KMS-11 (cell line): ENCODE measurements at regions not wholly inside any gene's neighbourhood (a gene's known extent, or its start where the extent isn't known, plus 50 kb on each side); places are given as distances from the start of the nearest gene placed in this dataset.
A peak's percentile ranks its signal among the peaks of the same experiment; 100 is the strongest.

ENCODE experiments used
- H2AFZ ChIP-seq: fragments of 200-600 bp; sonication (generic); 2 replicates; pipeline ENCODE4 v1.6.1; 2016; ENCODE audit warnings: antibody characterized with exemption, mixed run types, low read depth
- H3K27ac ChIP-seq: fragments of 200-600 bp; sonication (generic); 2 replicates; pipeline ENCODE4 v1.6.1; 2016; ENCODE audit warnings: mild to moderate bottlenecking, mixed run types
- H3K27me3 ChIP-seq: fragments of 200-600 bp; sonication (generic); 2 replicates; pipeline ENCODE4 v1.6.1; 2017; ENCODE audit warnings: mild to moderate bottlenecking, low read depth, mixed run types, moderate library complexity; ENCODE audit not compliant: insufficient read depth
- H3K36me3 ChIP-seq: fragments of 200-600 bp; sonication (generic); 2 replicates; pipeline ENCODE4 v1.6.1; 2017; ENCODE audit warnings: mild to moderate bottlenecking, mixed run types; ENCODE audit not compliant: insufficient read depth
- H3K4me1 ChIP-seq: fragments of 200-600 bp; sonication (generic); 2 replicates; pipeline ENCODE4 v1.6.1; 2016; ENCODE audit warnings: mild to moderate bottlenecking, low read depth, mixed run types; ENCODE audit not compliant: poor library complexity, severe bottlenecking
- H3K4me2 ChIP-seq: fragments of 200-600 bp; sonication (generic); 2 replicates; pipeline ENCODE4 v1.7.0; 2016; ENCODE audit warnings: mild to moderate bottlenecking, mixed run types
- H3K4me3 ChIP-seq: fragments of 200-600 bp; sonication (generic); IDR thresholded peaks from 2 replicates; pipeline ENCODE4 v1.6.1; 2017; ENCODE audit warnings: low read depth, low read length, mixed read lengths; ENCODE audit not compliant: insufficient read depth
- H3K79me2 ChIP-seq: fragments of 200-600 bp; sonication (generic); 2 replicates; pipeline ENCODE4 v1.6.1; 2016; ENCODE audit warnings: low read depth, mixed run types; ENCODE audit not compliant: insufficient read depth
- H3K9ac ChIP-seq: fragments of 200-600 bp; sonication (generic); 2 replicates; pipeline ENCODE4 v1.6.1; 2016; ENCODE audit warnings: mild to moderate bottlenecking, mixed run types
- H4K20me1 ChIP-seq: fragments of 200-600 bp; sonication (generic); 2 replicates; pipeline ENCODE4 v1.6.1; 2016; ENCODE audit warnings: mild to moderate bottlenecking, mixed run types; ENCODE audit not compliant: insufficient read depth
- TF ChIP-seq, protein P1 (sequence below): fragments of 200-600 bp; sonication (generic); conservative IDR thresholded peaks from 2 replicates; pipeline ENCODE4 v1.6.1; 2017; ENCODE audit warnings: low read depth, mild to moderate bottlenecking, antibody characterized with exemption, low read length, moderate library complexity, mixed read lengths

DNA sequence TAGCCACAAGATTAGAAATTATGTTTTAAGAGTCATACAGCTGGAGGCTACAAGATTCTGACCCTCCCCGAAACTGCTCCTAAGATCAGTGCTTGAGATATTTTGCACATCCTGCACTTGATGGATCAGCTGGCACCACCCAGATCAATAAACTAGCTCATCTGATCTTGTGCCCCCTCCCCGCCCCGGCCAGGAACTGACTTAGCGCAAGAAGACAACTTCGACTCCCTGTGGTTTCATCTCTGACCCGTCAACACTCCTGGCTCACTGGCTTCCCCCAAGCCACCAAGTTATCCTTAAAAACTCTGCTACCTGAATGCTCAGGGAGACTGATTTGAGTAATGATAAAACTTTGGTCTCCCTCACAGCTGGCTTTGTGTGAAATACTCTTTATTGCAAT lies 73.5 kb upstream of the NPSR1 start:
- H3K4me1 ChIP-seq: no peaks in the 10 kb centered on the region
- H3K27me3 ChIP-seq: no peaks in the 10 kb centered on the region
- no peak overlapping the region for H2AFZ ChIP-seq
- no peaks in the 10 kb centered on the region for H4K20me1 ChIP-seq
- TF ChIP-seq, protein P1, sequence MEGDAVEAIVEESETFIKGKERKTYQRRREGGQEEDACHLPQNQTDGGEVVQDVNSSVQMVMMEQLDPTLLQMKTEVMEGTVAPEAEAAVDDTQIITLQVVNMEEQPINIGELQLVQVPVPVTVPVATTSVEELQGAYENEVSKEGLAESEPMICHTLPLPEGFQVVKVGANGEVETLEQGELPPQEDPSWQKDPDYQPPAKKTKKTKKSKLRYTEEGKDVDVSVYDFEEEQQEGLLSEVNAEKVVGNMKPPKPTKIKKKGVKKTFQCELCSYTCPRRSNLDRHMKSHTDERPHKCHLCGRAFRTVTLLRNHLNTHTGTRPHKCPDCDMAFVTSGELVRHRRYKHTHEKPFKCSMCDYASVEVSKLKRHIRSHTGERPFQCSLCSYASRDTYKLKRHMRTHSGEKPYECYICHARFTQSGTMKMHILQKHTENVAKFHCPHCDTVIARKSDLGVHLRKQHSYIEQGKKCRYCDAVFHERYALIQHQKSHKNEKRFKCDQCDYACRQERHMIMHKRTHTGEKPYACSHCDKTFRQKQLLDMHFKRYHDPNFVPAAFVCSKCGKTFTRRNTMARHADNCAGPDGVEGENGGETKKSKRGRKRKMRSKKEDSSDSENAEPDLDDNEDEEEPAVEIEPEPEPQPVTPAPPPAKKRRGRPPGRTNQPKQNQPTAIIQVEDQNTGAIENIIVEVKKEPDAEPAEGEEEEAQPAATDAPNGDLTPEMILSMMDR: no peak
- no peak overlapping the region for H3K4me3 ChIP-seq
- H3K9ac ChIP-seq: no peak overlapping the region
- no peak overlapping the region for H3K27ac ChIP-seq
- H3K4me2 ChIP-seq: no peak overlapping the region
- no peaks in the 10 kb centered on the region for H3K36me3 ChIP-seq
- H3K79me2 ChIP-seq: no peaks in the 10 kb centered on the region

DNA sequence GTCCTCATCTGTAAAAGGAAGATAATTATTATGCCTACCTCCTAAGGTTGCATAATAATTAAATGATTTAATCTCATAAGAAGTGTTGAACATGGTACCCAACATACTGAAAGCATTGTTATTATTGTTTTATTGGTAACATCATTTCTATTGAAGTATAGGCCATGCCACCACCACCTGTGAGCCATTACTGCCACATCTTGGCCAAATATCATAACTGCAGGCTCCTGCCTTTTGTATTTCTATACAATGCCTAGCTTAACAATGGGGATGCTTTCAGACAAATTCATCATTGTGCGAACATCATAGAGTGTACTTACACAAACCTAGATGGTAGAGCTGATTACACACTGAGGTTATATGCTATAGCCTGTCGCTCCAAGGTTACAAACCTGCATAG lies 61.1 kb upstream of the NPSR1 start:
- Histone ChIP-seq H3K4me1 (no peaks in the 10 kb centered on the region), H3K36me3 (no peaks in the 10 kb centered on the region), H2AFZ (no peak overlapping the region), H3K79me2 (no peaks in the 10 kb centered on the region), H3K27ac (no peak overlapping the region), H3K27me3 (no peaks in the 10 kb centered on the region), H4K20me1 (no peaks in the 10 kb centered on the region), H3K4me3 (no peak overlapping the region), H3K4me2 (no peak overlapping the region), H3K9ac (no peak overlapping the region)
- TF ChIP-seq, protein P1: peak; percentile 64

DNA sequence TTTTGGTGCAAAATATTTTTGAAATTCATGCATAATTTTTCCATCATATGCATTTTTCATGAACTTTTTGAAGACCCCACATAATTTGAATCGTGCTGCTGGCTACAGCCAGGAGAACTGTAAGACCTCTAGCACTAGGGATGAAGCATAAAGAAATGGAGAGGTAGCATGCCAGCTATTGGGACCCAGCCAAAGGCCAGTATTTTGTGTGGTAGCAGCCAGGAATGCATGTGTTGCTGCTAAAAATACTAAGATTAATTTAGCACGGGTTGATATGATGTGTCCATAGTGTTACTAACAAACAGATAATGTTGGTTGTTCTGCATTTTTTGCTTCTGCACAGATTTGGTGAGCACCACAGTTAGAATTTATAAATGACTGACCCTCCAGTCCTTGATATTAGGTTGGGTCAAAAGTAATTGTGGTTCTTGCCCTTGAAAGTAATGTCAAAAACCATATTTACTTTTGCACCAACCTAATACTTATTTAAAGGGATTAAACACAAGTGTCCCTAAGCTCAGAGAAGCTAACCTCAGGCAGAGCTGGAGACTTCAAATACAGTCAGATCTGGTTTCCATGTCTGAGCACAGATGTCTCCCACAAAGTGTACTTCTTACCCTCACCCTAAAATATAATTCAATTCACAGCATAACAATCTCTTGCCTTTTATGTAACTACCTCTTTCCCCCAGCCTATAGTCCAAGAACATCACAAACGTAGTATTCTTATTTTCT lies 54.1 kb upstream of the NPSR1 start:
- H3K4me3 ChIP-seq: no peak overlapping the region
- H3K36me3 ChIP-seq: no peaks in the 10 kb centered on the region
- no peak overlapping the region for H2AFZ ChIP-seq
- H3K9ac ChIP-seq: no peak overlapping the region
- no peaks in the 10 kb centered on the region for H3K4me1 ChIP-seq
- no peaks in the 10 kb centered on the region for H3K27me3 ChIP-seq
- no peak overlapping the region for H3K4me2 ChIP-seq
- H3K27ac ChIP-seq: no peak overlapping the region
- no peaks in the 10 kb centered on the region for H3K79me2 ChIP-seq
- TF ChIP-seq, protein P1: no peak
- H4K20me1 ChIP-seq: no peaks in the 10 kb centered on the region
